ENCODE measurements at regions not wholly inside any gene's neighbourhood (a gene's known extent, or its start where the extent isn't known, plus 50 kb on each side); places are given as distances from the start of the nearest gene placed in this dataset.
"Not testable (repeated sequence)": the region's sequence is repeated elsewhere in the genome, so short reads cannot be mapped to it uniquely, and the experiment has no call there.

DNA sequence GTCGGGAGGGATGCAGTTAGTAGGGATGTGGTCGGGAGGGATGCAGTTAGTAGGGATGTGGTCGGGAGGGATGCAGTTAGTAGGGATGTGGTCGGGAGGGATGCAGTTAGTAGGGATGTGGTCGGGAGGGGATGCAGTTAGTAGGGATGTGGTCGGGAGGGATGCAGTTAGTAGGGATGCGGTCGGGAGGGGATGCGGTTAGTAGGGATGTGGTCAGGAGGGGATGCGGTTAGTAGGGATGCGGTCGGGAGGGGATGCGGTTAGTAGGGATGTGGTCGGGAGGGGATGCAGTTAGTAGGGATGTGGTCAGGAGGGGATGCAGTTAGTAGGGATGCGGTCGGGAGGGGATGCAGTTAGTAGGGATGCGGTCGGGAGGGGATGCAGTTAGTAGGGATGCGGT, 96.2 kb downstream of the BDH1 start:
- not testable (repeated sequence) for H3K4me3 ChIP-seq (ENCODE audit: low read length in 2 of 2); H3K9ac ChIP-seq (ENCODE audit: low read length in 2 of 2); H3K36me3 ChIP-seq (ENCODE audit: control insufficient read depth in 2 of 2, insufficient read depth in 2 of 2, low read length in 2 of 2); H3K27me3 ChIP-seq (ENCODE audit: control insufficient read depth in 1 of 2, insufficient read depth in 2 of 2, low read length in 2 of 2); H3K9me3 ChIP-seq (ENCODE audit: control insufficient read depth in 2 of 2, low read length in 2 of 2); H3K27ac ChIP-seq (ENCODE audit: low read length); H3K4me1 ChIP-seq (ENCODE audit: control insufficient read depth, insufficient read depth, low read length)

GRCh38 chr3:197458906-197459470, 96.8 kb downstream of the BDH1 start:
- Histone ChIP-seq H3K4me1 (ENCODE audit: control insufficient read depth, insufficient read depth, low read length) (peaks cover 5% of the 10 kb centered on the region), H3K27ac (ENCODE audit: low read length) (no peak overlapping the region), H3K9ac (ENCODE audit: low read length in 2 of 2) (no peak overlapping the region), H3K36me3 (ENCODE audit: control insufficient read depth in 2 of 2, insufficient read depth in 2 of 2, low read length in 2 of 2) (no peaks in the 10 kb centered on the region), H3K27me3 (ENCODE audit: control insufficient read depth in 1 of 2, insufficient read depth in 2 of 2, low read length in 2 of 2) (no peaks in the 10 kb centered on the region), H3K4me3 (ENCODE audit: low read length in 2 of 2) (no peak overlapping the region), H3K9me3 (ENCODE audit: control insufficient read depth in 2 of 2, low read length in 2 of 2) (no peaks in the 10 kb centered on the region)

DNA sequence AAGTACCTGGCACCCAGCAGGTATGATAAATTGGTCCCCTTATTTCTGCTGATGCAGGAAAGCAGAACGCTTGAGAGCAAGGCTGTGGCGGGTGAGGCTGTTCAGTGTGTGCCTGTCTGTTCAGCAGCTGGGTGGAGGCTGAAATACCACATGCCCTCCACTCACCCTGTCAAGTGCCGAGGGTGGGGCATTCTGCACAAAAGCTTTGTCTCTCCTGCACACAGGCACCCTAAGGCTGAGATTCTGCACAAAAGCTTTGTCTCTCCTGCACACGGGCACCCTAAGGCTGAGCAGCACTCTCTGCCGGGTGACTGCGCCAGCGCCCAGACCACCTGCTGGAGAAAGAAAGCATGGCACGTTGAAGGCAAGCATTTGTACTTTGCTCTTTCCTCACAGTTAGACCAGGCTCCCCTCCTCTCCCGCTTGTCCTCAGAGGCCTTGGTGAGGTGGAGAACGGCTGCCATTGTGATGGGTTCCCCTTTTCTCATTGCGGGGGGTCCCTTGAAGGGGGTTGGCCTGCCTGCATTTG, 97.5 kb downstream of the BDH1 start:
- Histone ChIP-seq H3K9ac (ENCODE audit: low read length in 2 of 2) (no peak overlapping the region), H3K4me1 (ENCODE audit: control insufficient read depth, insufficient read depth, low read length) (peaks cover 5% of the 10 kb centered on the region), H3K27ac (ENCODE audit: low read length) (no peak overlapping the region), H3K9me3 (ENCODE audit: control insufficient read depth in 2 of 2, low read length in 2 of 2) (no peaks in the 10 kb centered on the region), H3K36me3 (ENCODE audit: control insufficient read depth in 2 of 2, insufficient read depth in 2 of 2, low read length in 2 of 2) (no peaks in the 10 kb centered on the region), H3K4me3 (ENCODE audit: low read length in 2 of 2) (no peak overlapping the region), H3K27me3 (ENCODE audit: control insufficient read depth in 1 of 2, insufficient read depth in 2 of 2, low read length in 2 of 2) (no peaks in the 10 kb centered on the region)

- H3K4me1 ChIP-seq (ENCODE audit: control insufficient read depth, insufficient read depth, low read length), result peaks cover 5% of the 10 kb centered on the region
- H3K27ac ChIP-seq (ENCODE audit: low read length), result peak overlapping the region; percentile 24
- H3K4me3 ChIP-seq (ENCODE audit: low read length in 2 of 2), result peak overlapping the region; percentile 79 to 85
- H3K9ac ChIP-seq (ENCODE audit: low read length in 2 of 2), result peak overlapping the region; percentile 75 to 79
- no peaks in the 10 kb centered on the region for H3K27me3 ChIP-seq (ENCODE audit: control insufficient read depth in 1 of 2, insufficient read depth in 2 of 2, low read length in 2 of 2)
- H3K36me3 ChIP-seq (ENCODE audit: control insufficient read depth in 2 of 2, insufficient read depth in 2 of 2, low read length in 2 of 2), result no peaks in the 10 kb centered on the region
- no peaks in the 10 kb centered on the region for H3K9me3 ChIP-seq (ENCODE audit: control insufficient read depth in 2 of 2, low read length in 2 of 2)
Measured at GRCh38 chr3:197456261-197457091, 99.3 kb downstream of the BDH1 start.

- not testable (repeated sequence) for H3K9me3 ChIP-seq (ENCODE audit: control insufficient read depth in 2 of 2, low read length in 2 of 2); H3K27ac ChIP-seq (ENCODE audit: low read length); H3K9ac ChIP-seq (ENCODE audit: low read length in 2 of 2); H3K4me1 ChIP-seq (ENCODE audit: control insufficient read depth, insufficient read depth, low read length); H3K36me3 ChIP-seq (ENCODE audit: control insufficient read depth in 2 of 2, insufficient read depth in 2 of 2, low read length in 2 of 2); H3K4me3 ChIP-seq (ENCODE audit: low read length in 2 of 2); H3K27me3 ChIP-seq (ENCODE audit: control insufficient read depth in 1 of 2, insufficient read depth in 2 of 2, low read length in 2 of 2)
Measured at GRCh38 chr3:197454841-197455240, 100.9 kb downstream of the BDH1 start.

DNA sequence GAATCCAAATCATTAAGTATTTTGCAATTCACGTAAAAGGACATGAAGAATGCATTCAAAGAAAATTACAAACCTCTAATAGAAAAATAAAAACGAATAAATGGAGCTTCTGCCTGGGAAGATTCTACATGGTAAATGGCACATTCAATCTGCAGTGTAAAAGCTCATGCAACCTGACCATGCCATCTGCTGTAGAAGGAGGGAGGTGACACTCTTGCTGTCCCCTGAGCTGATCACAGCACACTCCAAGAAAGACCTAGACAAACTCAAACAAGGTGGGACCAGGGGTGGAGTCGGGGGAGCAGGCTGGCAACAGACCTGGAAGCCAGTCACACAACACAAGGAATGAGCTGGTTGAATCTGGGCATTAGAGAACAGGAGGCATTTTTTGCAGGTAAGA, 101.8 kb downstream of the BDH1 start:
- no peaks in the 10 kb centered on the region for H3K36me3 ChIP-seq (ENCODE audit: control insufficient read depth in 2 of 2, insufficient read depth in 2 of 2, low read length in 2 of 2)
- peaks cover 5% of the 10 kb centered on the region for H3K4me1 ChIP-seq (ENCODE audit: control insufficient read depth, insufficient read depth, low read length)
- no peak overlapping the region for H3K4me3 ChIP-seq (ENCODE audit: low read length in 2 of 2)
- H3K9ac ChIP-seq (ENCODE audit: low read length in 2 of 2), result no peak overlapping the region
- H3K27ac ChIP-seq (ENCODE audit: low read length), result no peak overlapping the region
- H3K9me3 ChIP-seq (ENCODE audit: control insufficient read depth in 2 of 2, low read length in 2 of 2), result no peaks in the 10 kb centered on the region
- no peaks in the 10 kb centered on the region for H3K27me3 ChIP-seq (ENCODE audit: control insufficient read depth in 1 of 2, insufficient read depth in 2 of 2, low read length in 2 of 2)

DNA sequence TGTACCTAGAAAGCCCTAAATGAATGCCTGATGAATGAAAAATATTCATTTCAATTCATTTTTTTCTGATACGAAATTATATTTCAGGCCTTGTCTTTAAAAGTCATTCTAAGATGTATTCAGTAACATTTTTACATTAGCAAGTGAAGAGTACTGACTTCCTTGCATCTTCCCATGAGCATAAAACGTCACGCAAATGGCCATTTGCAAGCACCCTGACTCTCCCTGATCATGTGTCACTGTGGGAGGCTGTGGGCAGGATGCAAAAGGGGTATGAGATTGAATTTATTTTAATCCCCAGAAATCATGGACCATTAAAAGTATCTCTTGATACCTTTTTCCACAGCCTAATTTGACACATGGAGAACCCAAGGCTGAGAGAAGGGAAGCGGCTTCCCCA, 105.0 kb downstream of the BDH1 start:
- Histone ChIP-seq H3K4me1 (ENCODE audit: control insufficient read depth, insufficient read depth, low read length) (no peaks in the 10 kb centered on the region), H3K9me3 (ENCODE audit: control insufficient read depth in 2 of 2, low read length in 2 of 2) (no peaks in the 10 kb centered on the region), H3K9ac (ENCODE audit: low read length in 2 of 2) (no peak overlapping the region), H3K4me3 (ENCODE audit: low read length in 2 of 2) (no peak overlapping the region), H3K36me3 (ENCODE audit: control insufficient read depth in 2 of 2, insufficient read depth in 2 of 2, low read length in 2 of 2) (no peaks in the 10 kb centered on the region), H3K27ac (ENCODE audit: low read length) (no peak overlapping the region), H3K27me3 (ENCODE audit: control insufficient read depth in 1 of 2, insufficient read depth in 2 of 2, low read length in 2 of 2) (no peaks in the 10 kb centered on the region)

DNA sequence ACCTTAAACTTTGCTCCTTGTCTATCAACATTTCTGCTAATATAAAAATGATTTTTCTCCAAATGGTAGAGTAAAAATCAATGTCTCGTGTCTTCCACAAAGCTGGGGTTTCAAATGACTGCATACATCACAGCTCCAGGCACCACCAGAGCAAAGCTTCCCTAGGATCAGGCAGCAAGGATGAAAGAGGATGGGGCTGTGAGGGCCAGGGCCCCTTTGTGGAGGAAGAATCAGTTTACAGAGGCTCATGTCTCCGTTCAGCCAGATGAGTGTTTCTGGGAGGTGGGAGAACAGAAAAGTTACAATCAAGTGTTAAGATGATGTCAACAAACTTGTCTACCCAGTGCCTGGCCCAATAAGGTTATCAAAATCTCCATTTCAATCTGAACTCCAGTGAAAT, 105.5 kb downstream of the BDH1 start:
- Histone ChIP-seq H3K27me3 (ENCODE audit: control insufficient read depth in 1 of 2, insufficient read depth in 2 of 2, low read length in 2 of 2) (peaks cover 0 to 2% of the 10 kb centered on the region in 2 donors), H3K4me1 (ENCODE audit: control insufficient read depth, insufficient read depth, low read length) (no peaks in the 10 kb centered on the region), H3K27ac (ENCODE audit: low read length) (no peak overlapping the region), H3K9ac (ENCODE audit: low read length in 2 of 2) (no peak overlapping the region), H3K4me3 (ENCODE audit: low read length in 2 of 2) (no peak overlapping the region), H3K9me3 (ENCODE audit: control insufficient read depth in 2 of 2, low read length in 2 of 2) (no peaks in the 10 kb centered on the region), H3K36me3 (ENCODE audit: control insufficient read depth in 2 of 2, insufficient read depth in 2 of 2, low read length in 2 of 2) (no peaks in the 10 kb centered on the region)

DNA sequence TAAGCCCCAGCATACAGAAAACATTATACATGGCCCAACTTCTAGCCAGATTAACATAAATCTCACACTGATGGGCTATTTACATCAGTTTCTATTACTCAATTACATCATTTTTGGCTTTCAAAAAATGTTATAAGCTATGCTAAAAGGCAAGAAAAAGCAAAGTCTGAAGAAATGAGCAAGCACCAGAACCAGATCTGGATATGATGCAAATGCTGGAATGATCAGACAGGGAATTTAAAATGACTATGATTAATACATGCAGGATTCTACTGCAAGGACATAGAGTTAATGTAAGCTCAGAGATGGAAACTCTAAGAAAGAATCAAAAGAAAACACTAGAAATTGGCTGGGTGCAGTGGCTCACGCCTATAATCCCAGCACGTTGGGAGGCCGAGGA, 106.6 kb downstream of the BDH1 start:
- H3K27me3 ChIP-seq (ENCODE audit: control insufficient read depth in 1 of 2, insufficient read depth in 2 of 2, low read length in 2 of 2), result not testable (repeated sequence)

GRCh38 chr3:197447781-197448180, 108.0 kb downstream of the BDH1 start:
- H3K9ac ChIP-seq (ENCODE audit: low read length in 2 of 2); H3K36me3 ChIP-seq (ENCODE audit: control insufficient read depth in 2 of 2, insufficient read depth in 2 of 2, low read length in 2 of 2); H3K9me3 ChIP-seq (ENCODE audit: control insufficient read depth in 2 of 2, low read length in 2 of 2); H3K27me3 ChIP-seq (ENCODE audit: control insufficient read depth in 1 of 2, insufficient read depth in 2 of 2, low read length in 2 of 2); H3K4me1 ChIP-seq (ENCODE audit: control insufficient read depth, insufficient read depth, low read length); H3K4me3 ChIP-seq (ENCODE audit: low read length in 2 of 2); H3K27ac ChIP-seq (ENCODE audit: low read length): not testable (repeated sequence)

More for the DNA sequence above, 106.6 kb downstream of the BDH1 start:
- not testable (repeated sequence) for H3K9me3 ChIP-seq (ENCODE audit: control insufficient read depth in 2 of 2, low read length in 2 of 2); H3K36me3 ChIP-seq (ENCODE audit: control insufficient read depth in 2 of 2, insufficient read depth in 2 of 2, low read length in 2 of 2); H3K4me1 ChIP-seq (ENCODE audit: control insufficient read depth, insufficient read depth, low read length); H3K4me3 ChIP-seq (ENCODE audit: low read length in 2 of 2); H3K9ac ChIP-seq (ENCODE audit: low read length in 2 of 2); H3K27ac ChIP-seq (ENCODE audit: low read length)

DNA sequence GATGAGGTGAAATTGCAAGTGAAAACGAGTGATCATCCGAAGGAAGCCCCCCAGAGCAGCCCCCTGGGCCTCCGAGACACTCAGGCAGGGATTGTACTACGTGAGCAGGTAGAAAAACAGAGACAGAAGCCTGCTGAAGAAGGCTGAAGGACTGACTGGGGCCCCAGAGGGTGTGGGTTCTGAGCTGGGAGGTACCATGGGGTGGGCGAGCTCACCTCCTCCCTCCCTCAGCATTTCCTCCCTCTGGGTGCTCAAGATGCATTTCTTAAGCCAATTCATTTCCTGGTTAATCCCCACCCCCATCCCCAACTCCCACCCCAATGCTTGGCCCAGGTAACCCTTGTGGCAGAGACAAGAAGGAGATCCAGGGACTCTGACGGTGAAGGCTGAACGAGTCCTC, 108.7 kb downstream of the BDH1 start:
- H3K4me1 ChIP-seq (ENCODE audit: control insufficient read depth, insufficient read depth, low read length), result no peaks in the 10 kb centered on the region
- H3K9ac ChIP-seq (ENCODE audit: low read length in 2 of 2), result no peak overlapping the region
- no peaks in the 10 kb centered on the region for H3K9me3 ChIP-seq (ENCODE audit: control insufficient read depth in 2 of 2, low read length in 2 of 2)
- H3K36me3 ChIP-seq (ENCODE audit: control insufficient read depth in 2 of 2, insufficient read depth in 2 of 2, low read length in 2 of 2), result no peaks in the 10 kb centered on the region
- no peak overlapping the region for H3K4me3 ChIP-seq (ENCODE audit: low read length in 2 of 2)
- H3K27ac ChIP-seq (ENCODE audit: low read length), result no peak overlapping the region
- H3K27me3 ChIP-seq (ENCODE audit: control insufficient read depth in 1 of 2, insufficient read depth in 2 of 2, low read length in 2 of 2), result peaks cover 0 to 2% of the 10 kb centered on the region in 2 donors
